T-helper 1 cell treated with Interleukin-12 subunit alpha and Interleukin-12 subunit beta and Interleukin-4 antibody, amounts not matched to agents 30 μg/mL and 1 μg/mL, for 36 hours (primary cell): ENCODE measurements at regions not wholly inside any gene's neighbourhood (a gene's known extent, or its start where the extent isn't known, plus 50 kb on each side); places are given as distances from the start of the nearest gene placed in this dataset.

Experiments used
- H3K27ac Mint-ChIP-seq: one replicate; pipeline ENCODE4 v1.8.0; 2021; ENCODE audit warnings: mild to moderate bottlenecking, mixed read lengths
- H3K27me3 Mint-ChIP-seq: one replicate; pipeline ENCODE4 v1.8.0; 2021; ENCODE audit warnings: low read depth, mixed read lengths
- H3K36me3 Mint-ChIP-seq: one replicate; pipeline ENCODE4 v1.8.0; 2021; ENCODE audit warnings: low read depth, mixed read lengths
- H3K4me1 Mint-ChIP-seq: one replicate; pipeline ENCODE4 v1.8.0; 2021; ENCODE audit warnings: low read depth, mixed read lengths
- H3K4me3 Mint-ChIP-seq: one replicate; pipeline ENCODE4 v1.8.0; 2021; ENCODE audit warnings: mild to moderate bottlenecking, moderate library complexity, mixed read lengths
- H3K9me3 Mint-ChIP-seq: one replicate; pipeline ENCODE4 v1.8.0; 2021; ENCODE audit warnings: mixed read lengths

GRCh38 chr5:9920697-9921096 lies 290.5 kb upstream of the TAS2R1 start:
- Mint-ChIP-seq H3K4me3 (no peak overlapping the region), H3K9me3 (peaks cover 25% of the 10 kb centered on the region)

GRCh38 chr5:9919306-9920030 lies 289.3 kb upstream of the TAS2R1 start:
- Mint-ChIP-seq H3K36me3 (no peaks in the 10 kb centered on the region), H3K4me3 (no peak overlapping the region), H3K27me3 (no peaks in the 10 kb centered on the region), H3K27ac (no peak overlapping the region), H3K4me1 (no peaks in the 10 kb centered on the region), H3K9me3 (peaks cover 15% of the 10 kb centered on the region)

More at GRCh38 chr5:9920697-9921096, 290.5 kb upstream of the TAS2R1 start:
- H3K27ac Mint-ChIP-seq: no peak overlapping the region
- H3K27me3 Mint-ChIP-seq: no peaks in the 10 kb centered on the region
- H3K36me3 Mint-ChIP-seq: no peaks in the 10 kb centered on the region
- H3K4me1 Mint-ChIP-seq: no peaks in the 10 kb centered on the region

- Mint-ChIP-seq H3K4me1 (no peaks in the 10 kb centered on the region), H3K9me3 (peaks cover 5% of the 10 kb centered on the region), H3K4me3 (no peak overlapping the region), H3K27me3 (no peaks in the 10 kb centered on the region), H3K27ac (no peak overlapping the region), H3K36me3 (no peaks in the 10 kb centered on the region)
These were observed 275.5 kb upstream of the TAS2R1 start for GRCh38 chr5:9905661-9906060.

- Mint-ChIP-seq H3K36me3 (no peaks in the 10 kb centered on the region), H3K4me3 (no peak overlapping the region), H3K27ac (no peak overlapping the region), H3K4me1 (no peaks in the 10 kb centered on the region), H3K27me3 (no peaks in the 10 kb centered on the region), H3K9me3 (peaks cover 5% of the 10 kb centered on the region)
These were observed 273.6 kb upstream of the TAS2R1 start for GRCh38 chr5:9903801-9904200.

- H3K27me3 Mint-ChIP-seq: no peaks in the 10 kb centered on the region
- H3K9me3 Mint-ChIP-seq: no peaks in the 10 kb centered on the region
- no peaks in the 10 kb centered on the region for H3K4me1 Mint-ChIP-seq
- H3K4me3 Mint-ChIP-seq: no peak overlapping the region
- H3K36me3 Mint-ChIP-seq: no peaks in the 10 kb centered on the region
- H3K27ac Mint-ChIP-seq: no peak overlapping the region
These were observed 268.2 kb upstream of the TAS2R1 start for GRCh38 chr5:9898319-9898718.

GRCh38 chr5:9895302-9895645 lies 265.1 kb upstream of the TAS2R1 start:
- no peaks in the 10 kb centered on the region for H3K36me3 Mint-ChIP-seq

GRCh38 chr5:9894571-9895301 lies 264.6 kb upstream of the TAS2R1 start:
- Mint-ChIP-seq H3K27me3 (no peaks in the 10 kb centered on the region), H3K4me3 (no peak overlapping the region), H3K27ac (no peak overlapping the region), H3K36me3 (no peaks in the 10 kb centered on the region), H3K9me3 (no peaks in the 10 kb centered on the region), H3K4me1 (no peaks in the 10 kb centered on the region)

More at GRCh38 chr5:9895302-9895645, 265.1 kb upstream of the TAS2R1 start:
- no peaks in the 10 kb centered on the region for H3K27me3 Mint-ChIP-seq
- no peaks in the 10 kb centered on the region for H3K4me1 Mint-ChIP-seq
- no peak overlapping the region for H3K4me3 Mint-ChIP-seq
- H3K27ac Mint-ChIP-seq: no peak overlapping the region
- no peaks in the 10 kb centered on the region for H3K9me3 Mint-ChIP-seq

- H3K27ac Mint-ChIP-seq: no peak overlapping the region
- no peaks in the 10 kb centered on the region for H3K36me3 Mint-ChIP-seq
- H3K4me3 Mint-ChIP-seq: no peak overlapping the region
- no peaks in the 10 kb centered on the region for H3K9me3 Mint-ChIP-seq
- H3K27me3 Mint-ChIP-seq: no peaks in the 10 kb centered on the region
- no peaks in the 10 kb centered on the region for H3K4me1 Mint-ChIP-seq
These were observed 262.5 kb upstream of the TAS2R1 start for GRCh38 chr5:9892696-9893095.

- Mint-ChIP-seq H3K27me3 (no peaks in the 10 kb centered on the region), H3K36me3 (no peaks in the 10 kb centered on the region), H3K4me1 (no peaks in the 10 kb centered on the region)
These were observed 259.4 kb upstream of the TAS2R1 start for GRCh38 chr5:9889511-9889910.

GRCh38 chr5:9888501-9888901 lies 258.4 kb upstream of the TAS2R1 start:
- Mint-ChIP-seq H3K4me1 (no peaks in the 10 kb centered on the region), H3K36me3 (no peaks in the 10 kb centered on the region), H3K27me3 (no peaks in the 10 kb centered on the region), H3K27ac (no peak overlapping the region), H3K4me3 (no peak overlapping the region), H3K9me3 (peaks cover 3% of the 10 kb centered on the region)

More at GRCh38 chr5:9889511-9889910, 259.4 kb upstream of the TAS2R1 start:
- Mint-ChIP-seq H3K9me3 (peaks cover 3% of the 10 kb centered on the region), H3K27ac (no peak overlapping the region), H3K4me3 (no peak overlapping the region)

GRCh38 chr5:9885164-9885563 lies 255.0 kb upstream of the TAS2R1 start:
- H3K27me3 Mint-ChIP-seq: no peaks in the 10 kb centered on the region
- no peak overlapping the region for H3K4me3 Mint-ChIP-seq
- no peak overlapping the region for H3K27ac Mint-ChIP-seq
- no peaks in the 10 kb centered on the region for H3K36me3 Mint-ChIP-seq
- H3K4me1 Mint-ChIP-seq: no peaks in the 10 kb centered on the region
- peaks cover 3% of the 10 kb centered on the region for H3K9me3 Mint-ChIP-seq

GRCh38 chr5:9878206-9878605 lies 248.1 kb upstream of the TAS2R1 start:
- H3K27ac Mint-ChIP-seq: no peak overlapping the region
- no peaks in the 10 kb centered on the region for H3K36me3 Mint-ChIP-seq

GRCh38 chr5:9877488-9877887 lies 247.3 kb upstream of the TAS2R1 start:
- H3K27ac Mint-ChIP-seq: no peak overlapping the region
- H3K9me3 Mint-ChIP-seq: no peaks in the 10 kb centered on the region
- no peak overlapping the region for H3K4me3 Mint-ChIP-seq
- H3K27me3 Mint-ChIP-seq: no peaks in the 10 kb centered on the region
- no peaks in the 10 kb centered on the region for H3K36me3 Mint-ChIP-seq
- no peaks in the 10 kb centered on the region for H3K4me1 Mint-ChIP-seq

More at GRCh38 chr5:9878206-9878605, 248.1 kb upstream of the TAS2R1 start:
- H3K9me3 Mint-ChIP-seq: no peaks in the 10 kb centered on the region
- no peak overlapping the region for H3K4me3 Mint-ChIP-seq
- no peaks in the 10 kb centered on the region for H3K4me1 Mint-ChIP-seq
- H3K27me3 Mint-ChIP-seq: no peaks in the 10 kb centered on the region

GRCh38 chr5:9876451-9876850 lies 246.3 kb upstream of the TAS2R1 start:
- no peak overlapping the region for H3K27ac Mint-ChIP-seq
- no peaks in the 10 kb centered on the region for H3K9me3 Mint-ChIP-seq
- H3K4me1 Mint-ChIP-seq: no peaks in the 10 kb centered on the region
- no peaks in the 10 kb centered on the region for H3K27me3 Mint-ChIP-seq
- no peak overlapping the region for H3K4me3 Mint-ChIP-seq
- no peaks in the 10 kb centered on the region for H3K36me3 Mint-ChIP-seq

GRCh38 chr5:9869616-9870288 lies 239.6 kb upstream of the TAS2R1 start:
- Mint-ChIP-seq H3K4me3 (no peak overlapping the region), H3K9me3 (peaks cover 31% of the 10 kb centered on the region), H3K27me3 (no peaks in the 10 kb centered on the region), H3K4me1 (no peaks in the 10 kb centered on the region), H3K36me3 (no peaks in the 10 kb centered on the region), H3K27ac (no peak overlapping the region)
